ENCODE measurements at regions not wholly inside any gene's neighbourhood (a gene's known extent, or its start where the extent isn't known, plus 50 kb on each side); places are given as distances from the start of the nearest gene placed in this dataset.

DNA sequence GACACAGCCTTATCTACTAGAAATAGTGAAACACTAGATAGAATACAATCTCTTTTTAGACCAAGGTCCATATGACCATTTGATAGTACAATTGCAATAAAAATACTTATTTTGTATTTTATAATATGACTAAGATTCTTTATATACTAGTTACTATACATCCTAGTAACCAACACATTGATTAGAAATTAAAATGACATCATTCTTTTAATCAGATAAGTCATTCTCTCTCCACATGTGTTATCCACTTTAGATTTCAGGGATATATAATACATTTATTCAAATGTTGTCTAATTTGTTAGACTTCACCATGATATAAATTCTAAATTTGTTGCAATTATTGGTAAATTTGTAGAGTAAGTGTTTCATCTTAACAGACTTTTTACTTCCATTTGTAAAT lies 276.2 kb upstream of the DPH6 start:
- TF ChIP-seq POLR2AphosphoS5 (IDR thresholded peaks at IDR 0.05; ENCODE audit: low read depth, low read length) (no peak), SIN3A (IDR thresholded peaks at IDR 0.05; ENCODE audit: borderline replicate concordance, insufficient read depth, low read length) (no peak), TAF1 (IDR thresholded peaks at IDR 0.05; ENCODE audit: borderline replicate concordance, insufficient read depth, low read length) (no peak), FOXP2 (optimal IDR thresholded peaks at IDR 0.05; ENCODE audit: borderline replicate concordance, extremely low read depth, extremely low read length, insufficient read depth) (no peak)
- TF ChIP-seq, protein P1, sequence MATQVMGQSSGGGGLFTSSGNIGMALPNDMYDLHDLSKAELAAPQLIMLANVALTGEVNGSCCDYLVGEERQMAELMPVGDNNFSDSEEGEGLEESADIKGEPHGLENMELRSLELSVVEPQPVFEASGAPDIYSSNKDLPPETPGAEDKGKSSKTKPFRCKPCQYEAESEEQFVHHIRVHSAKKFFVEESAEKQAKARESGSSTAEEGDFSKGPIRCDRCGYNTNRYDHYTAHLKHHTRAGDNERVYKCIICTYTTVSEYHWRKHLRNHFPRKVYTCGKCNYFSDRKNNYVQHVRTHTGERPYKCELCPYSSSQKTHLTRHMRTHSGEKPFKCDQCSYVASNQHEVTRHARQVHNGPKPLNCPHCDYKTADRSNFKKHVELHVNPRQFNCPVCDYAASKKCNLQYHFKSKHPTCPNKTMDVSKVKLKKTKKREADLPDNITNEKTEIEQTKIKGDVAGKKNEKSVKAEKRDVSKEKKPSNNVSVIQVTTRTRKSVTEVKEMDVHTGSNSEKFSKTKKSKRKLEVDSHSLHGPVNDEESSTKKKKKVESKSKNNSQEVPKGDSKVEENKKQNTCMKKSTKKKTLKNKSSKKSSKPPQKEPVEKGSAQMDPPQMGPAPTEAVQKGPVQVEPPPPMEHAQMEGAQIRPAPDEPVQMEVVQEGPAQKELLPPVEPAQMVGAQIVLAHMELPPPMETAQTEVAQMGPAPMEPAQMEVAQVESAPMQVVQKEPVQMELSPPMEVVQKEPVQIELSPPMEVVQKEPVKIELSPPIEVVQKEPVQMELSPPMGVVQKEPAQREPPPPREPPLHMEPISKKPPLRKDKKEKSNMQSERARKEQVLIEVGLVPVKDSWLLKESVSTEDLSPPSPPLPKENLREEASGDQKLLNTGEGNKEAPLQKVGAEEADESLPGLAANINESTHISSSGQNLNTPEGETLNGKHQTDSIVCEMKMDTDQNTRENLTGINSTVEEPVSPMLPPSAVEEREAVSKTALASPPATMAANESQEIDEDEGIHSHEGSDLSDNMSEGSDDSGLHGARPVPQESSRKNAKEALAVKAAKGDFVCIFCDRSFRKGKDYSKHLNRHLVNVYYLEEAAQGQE (IDR thresholded peaks at IDR 0.05; ENCODE audit: insufficient read depth in 1 of 2, low read depth in 2 of 2, low read length in 2 of 2): no peak
